Neutrophil (primary cell): ENCODE measurements at regions not wholly inside any gene's neighbourhood (a gene's known extent, or its start where the extent isn't known, plus 50 kb on each side); places are given as distances from the start of the nearest gene placed in this dataset.

Experiments used
- H3K27ac ChIP-seq: fragments of 200-600 bp; sonication (generic); 2 replicates; pipeline ENCODE4 v1.5.1; 2016; ENCODE audit warnings: mild to moderate bottlenecking, moderate library complexity
- H3K27me3 ChIP-seq: fragments of 200-600 bp; sonication (generic); 2 replicates; pipeline ENCODE4 v1.6.0; 2016; ENCODE audit warnings: mild to moderate bottlenecking
- H3K36me3 ChIP-seq: fragments of 200-600 bp; sonication (generic); 2 replicates; pipeline ENCODE4 v1.5.1; 2017
- H3K4me1 ChIP-seq, 2 experiments: fragments of 200-600 bp in 1 of 2; sonication (generic) in 1 of 2; 1 replicate in 1 of 2; 2 replicates in 1 of 2; pipeline versions ENCODE4 v1.5.1 to v1.6.1; 2013 to 2016; ENCODE audit warnings: low read depth in 1 of 2, low read length in 1 of 2, mild to moderate bottlenecking in 1 of 2, moderate library complexity in 1 of 2; ENCODE audit not compliant: control insufficient read depth in 1 of 2, insufficient read depth in 1 of 2
- H3K4me3 ChIP-seq, 2 experiments: fragments of 200-600 bp in 1 of 2; sonication (generic) in 1 of 2; 1 replicate in 1 of 2; 2 replicates in 1 of 2; pipeline ENCODE4 v1.5.1; 2013 to 2016; ENCODE audit warnings: low read depth in 1 of 2, low read length in 1 of 2, mild to moderate bottlenecking in 1 of 2, moderate library complexity in 1 of 2
- H3K9me3 ChIP-seq: fragments of 200-600 bp; sonication (generic); 2 replicates; pipeline ENCODE4 v1.5.1; 2016
- CTCF ChIP-seq: fragments of 200-600 bp; sonication (generic); IDR thresholded peaks from 2 replicates; pipeline ENCODE4 v1.5.1; 2016; ENCODE audit warnings: antibody characterized with exemption

GRCh38 chr11:26131406-26131805 lies 200.5 kb upstream of the ANO3 start:
- Histone ChIP-seq H3K27me3 (no peaks in the 10 kb centered on the region), H3K9me3 (no peaks in the 10 kb centered on the region), H3K36me3 (no peaks in the 10 kb centered on the region), H3K4me1 (no peaks in the 10 kb centered on the region), H3K27ac (no peak overlapping the region), H3K4me3 (no peak overlapping the region)
- TF ChIP-seq CTCF, result no peak

GRCh38 chr11:26134053-26134452 lies 197.9 kb upstream of the ANO3 start:
- H3K36me3 ChIP-seq, result no peaks in the 10 kb centered on the region
- H3K27ac ChIP-seq, result no peak overlapping the region
- no peaks in the 10 kb centered on the region for H3K4me1 ChIP-seq
- H3K9me3 ChIP-seq, result no peaks in the 10 kb centered on the region
- TF ChIP-seq CTCF, result no peak
- no peaks in the 10 kb centered on the region for H3K27me3 ChIP-seq
- no peak overlapping the region for H3K4me3 ChIP-seq

- Histone ChIP-seq H3K4me1 (no peaks in the 10 kb centered on the region), H3K9me3 (no peaks in the 10 kb centered on the region), H3K27ac (no peak overlapping the region), H3K27me3 (no peaks in the 10 kb centered on the region), H3K36me3 (no peaks in the 10 kb centered on the region), H3K4me3 (no peak overlapping the region)
- no peak for TF ChIP-seq CTCF
These were observed 197.2 kb upstream of the ANO3 start for GRCh38 chr11:26134481-26135355.

- no peak for TF ChIP-seq CTCF
- H3K27me3 ChIP-seq, result no peaks in the 10 kb centered on the region
- no peaks in the 10 kb centered on the region for H3K4me1 ChIP-seq
- no peaks in the 10 kb centered on the region for H3K9me3 ChIP-seq
- no peaks in the 10 kb centered on the region for H3K36me3 ChIP-seq
- no peak overlapping the region for H3K27ac ChIP-seq
- H3K4me3 ChIP-seq, result no peak overlapping the region
These were observed 194.3 kb upstream of the ANO3 start for GRCh38 chr11:26137651-26138050.

GRCh38 chr11:26142891-26143290 lies 189.0 kb upstream of the ANO3 start:
- Histone ChIP-seq H3K27ac (no peak overlapping the region), H3K4me3 (no peak overlapping the region), H3K36me3 (no peaks in the 10 kb centered on the region), H3K4me1 (no peaks in the 10 kb centered on the region), H3K9me3 (no peaks in the 10 kb centered on the region), H3K27me3 (no peaks in the 10 kb centered on the region)
- TF ChIP-seq CTCF, result no peak
